ENCODE measurements at regions not wholly inside any gene's neighbourhood (a gene's known extent, or its start where the extent isn't known, plus 50 kb on each side); places are given as distances from the start of the nearest gene placed in this dataset.

DNA sequence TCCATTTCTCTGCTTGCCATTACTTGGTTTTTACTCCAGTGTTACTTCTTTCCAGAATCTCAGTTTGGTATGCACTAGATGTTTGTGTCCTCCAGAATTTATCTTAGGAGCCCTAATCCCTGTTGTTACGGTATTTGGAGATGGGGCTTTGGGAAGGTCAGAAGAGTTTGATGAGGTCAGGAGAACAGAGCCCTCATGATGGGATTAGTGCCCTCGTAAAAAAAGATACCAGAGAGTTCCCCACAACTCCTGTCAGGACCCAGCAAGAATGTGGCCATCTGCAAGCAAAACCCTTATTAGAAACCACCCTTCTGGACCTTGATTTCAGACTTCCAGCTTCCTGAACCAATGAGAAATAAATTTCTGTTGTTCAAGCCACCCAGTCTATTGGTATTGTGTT is 98.0 kb downstream of the ADAMTS1 start:
- H3K4me3 Mint-ChIP-seq (ENCODE audit: unreplicated experiment), result no peak overlapping the region
- no peaks in the 10 kb centered on the region for H3K9me3 Mint-ChIP-seq (ENCODE audit: unreplicated experiment)
- H3K36me3 Mint-ChIP-seq (ENCODE audit: low read depth, unreplicated experiment), result no peaks in the 10 kb centered on the region
- TF ChIP-seq, protein P1, sequence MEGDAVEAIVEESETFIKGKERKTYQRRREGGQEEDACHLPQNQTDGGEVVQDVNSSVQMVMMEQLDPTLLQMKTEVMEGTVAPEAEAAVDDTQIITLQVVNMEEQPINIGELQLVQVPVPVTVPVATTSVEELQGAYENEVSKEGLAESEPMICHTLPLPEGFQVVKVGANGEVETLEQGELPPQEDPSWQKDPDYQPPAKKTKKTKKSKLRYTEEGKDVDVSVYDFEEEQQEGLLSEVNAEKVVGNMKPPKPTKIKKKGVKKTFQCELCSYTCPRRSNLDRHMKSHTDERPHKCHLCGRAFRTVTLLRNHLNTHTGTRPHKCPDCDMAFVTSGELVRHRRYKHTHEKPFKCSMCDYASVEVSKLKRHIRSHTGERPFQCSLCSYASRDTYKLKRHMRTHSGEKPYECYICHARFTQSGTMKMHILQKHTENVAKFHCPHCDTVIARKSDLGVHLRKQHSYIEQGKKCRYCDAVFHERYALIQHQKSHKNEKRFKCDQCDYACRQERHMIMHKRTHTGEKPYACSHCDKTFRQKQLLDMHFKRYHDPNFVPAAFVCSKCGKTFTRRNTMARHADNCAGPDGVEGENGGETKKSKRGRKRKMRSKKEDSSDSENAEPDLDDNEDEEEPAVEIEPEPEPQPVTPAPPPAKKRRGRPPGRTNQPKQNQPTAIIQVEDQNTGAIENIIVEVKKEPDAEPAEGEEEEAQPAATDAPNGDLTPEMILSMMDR (IDR thresholded peaks at IDR 0.05; ENCODE audit: unreplicated experiment), result no peak
- no peak for DNase-seq (ENCODE audit: low spot score)
- no peaks in the 10 kb centered on the region for H3K4me1 Mint-ChIP-seq (ENCODE audit: unreplicated experiment)
- no peaks in the 10 kb centered on the region for H3K27me3 Mint-ChIP-seq (ENCODE audit: unreplicated experiment)
- no peak overlapping the region for H3K27ac Mint-ChIP-seq (ENCODE audit: unreplicated experiment)

DNA sequence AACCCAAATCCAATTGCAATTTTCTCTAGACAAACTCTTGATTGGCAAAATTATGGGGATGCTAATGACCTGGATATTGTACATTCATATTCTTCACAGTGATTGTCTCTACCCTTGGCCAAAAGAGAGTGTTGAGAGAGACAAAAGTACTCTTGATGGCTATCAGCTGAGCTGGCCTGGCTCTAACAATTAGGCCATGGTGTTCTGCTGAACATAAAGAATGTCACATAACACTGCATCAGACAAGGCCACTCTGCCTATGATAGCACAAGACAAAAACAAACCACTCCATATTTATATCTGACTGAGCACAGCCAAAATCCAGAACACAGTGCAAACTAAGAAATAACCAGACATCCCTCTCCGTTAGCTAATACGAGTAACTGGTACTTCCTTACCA is 101.7 kb downstream of the ADAMTS1 start:
- no peak overlapping the region for H3K4me3 Mint-ChIP-seq (ENCODE audit: unreplicated experiment)
- DNase-seq (ENCODE audit: low spot score), result no peak
- H3K27ac Mint-ChIP-seq (ENCODE audit: unreplicated experiment), result no peak overlapping the region
- no peaks in the 10 kb centered on the region for H3K36me3 Mint-ChIP-seq (ENCODE audit: low read depth, unreplicated experiment)
- no peaks in the 10 kb centered on the region for H3K27me3 Mint-ChIP-seq (ENCODE audit: unreplicated experiment)
- no peaks in the 10 kb centered on the region for H3K9me3 Mint-ChIP-seq (ENCODE audit: unreplicated experiment)
- no peaks in the 10 kb centered on the region for H3K4me1 Mint-ChIP-seq (ENCODE audit: unreplicated experiment)
- TF ChIP-seq, protein P1 (IDR thresholded peaks at IDR 0.05; ENCODE audit: unreplicated experiment), result no peak

DNA sequence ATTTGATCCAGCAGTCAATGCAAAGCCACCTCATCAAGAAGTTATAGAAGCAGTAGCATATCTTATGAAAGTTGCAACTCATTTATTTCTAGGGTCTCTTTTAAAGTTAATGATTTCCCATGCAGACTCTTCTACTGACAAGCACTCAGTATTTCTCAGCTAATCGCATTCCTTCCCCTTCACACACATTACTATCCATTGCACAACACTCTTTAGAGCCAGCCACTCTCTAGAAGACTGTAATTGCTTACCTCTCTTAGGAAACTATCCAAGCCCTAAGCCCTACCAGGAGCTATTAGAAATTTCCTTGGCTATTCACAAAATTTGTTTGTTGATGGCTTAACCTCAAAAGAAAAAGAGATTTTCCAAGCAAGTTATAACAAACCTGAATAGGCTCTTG is 106.0 kb downstream of the ADAMTS1 start:
- Mint-ChIP-seq H3K36me3 (ENCODE audit: low read depth, unreplicated experiment) (no peaks in the 10 kb centered on the region), H3K9me3 (ENCODE audit: unreplicated experiment) (no peaks in the 10 kb centered on the region), H3K27me3 (ENCODE audit: unreplicated experiment) (peaks cover 2% of the 10 kb centered on the region), H3K27ac (ENCODE audit: unreplicated experiment) (no peak overlapping the region), H3K4me3 (ENCODE audit: unreplicated experiment) (no peak overlapping the region), H3K4me1 (ENCODE audit: unreplicated experiment) (peaks cover 25% of the 10 kb centered on the region)
- no peak for DNase-seq (ENCODE audit: low spot score)
- TF ChIP-seq, protein P1 (IDR thresholded peaks at IDR 0.05; ENCODE audit: unreplicated experiment), result no peak

DNA sequence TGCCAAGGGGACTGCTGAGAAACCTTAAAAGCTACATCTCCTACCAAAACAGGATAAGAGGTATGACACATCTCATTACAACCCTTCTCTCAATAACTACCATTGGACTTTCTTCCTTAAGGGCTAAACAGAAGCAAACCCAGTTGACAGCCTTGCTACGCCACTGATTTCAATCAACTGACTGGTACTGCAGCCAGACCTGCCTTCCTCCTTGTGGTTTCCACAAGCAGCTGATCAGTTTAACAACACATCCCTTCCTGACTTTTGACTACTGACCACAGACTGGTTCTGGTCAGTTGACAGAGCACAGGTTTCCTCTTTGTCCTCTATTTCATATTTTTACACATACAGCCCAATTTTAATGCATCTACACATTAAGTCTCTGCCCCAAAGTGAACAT is 108.8 kb downstream of the ADAMTS1 start:
- Mint-ChIP-seq H3K27ac (ENCODE audit: unreplicated experiment) (no peak overlapping the region), H3K36me3 (ENCODE audit: low read depth, unreplicated experiment) (no peaks in the 10 kb centered on the region), H3K9me3 (ENCODE audit: unreplicated experiment) (no peaks in the 10 kb centered on the region), H3K4me3 (ENCODE audit: unreplicated experiment) (no peak overlapping the region), H3K4me1 (ENCODE audit: unreplicated experiment) (peaks cover 27% of the 10 kb centered on the region), H3K27me3 (ENCODE audit: unreplicated experiment) (peaks cover 2% of the 10 kb centered on the region)
- TF ChIP-seq, protein P1 (IDR thresholded peaks at IDR 0.05; ENCODE audit: unreplicated experiment), result no peak
- DNase-seq (ENCODE audit: low spot score), result no peak

DNA sequence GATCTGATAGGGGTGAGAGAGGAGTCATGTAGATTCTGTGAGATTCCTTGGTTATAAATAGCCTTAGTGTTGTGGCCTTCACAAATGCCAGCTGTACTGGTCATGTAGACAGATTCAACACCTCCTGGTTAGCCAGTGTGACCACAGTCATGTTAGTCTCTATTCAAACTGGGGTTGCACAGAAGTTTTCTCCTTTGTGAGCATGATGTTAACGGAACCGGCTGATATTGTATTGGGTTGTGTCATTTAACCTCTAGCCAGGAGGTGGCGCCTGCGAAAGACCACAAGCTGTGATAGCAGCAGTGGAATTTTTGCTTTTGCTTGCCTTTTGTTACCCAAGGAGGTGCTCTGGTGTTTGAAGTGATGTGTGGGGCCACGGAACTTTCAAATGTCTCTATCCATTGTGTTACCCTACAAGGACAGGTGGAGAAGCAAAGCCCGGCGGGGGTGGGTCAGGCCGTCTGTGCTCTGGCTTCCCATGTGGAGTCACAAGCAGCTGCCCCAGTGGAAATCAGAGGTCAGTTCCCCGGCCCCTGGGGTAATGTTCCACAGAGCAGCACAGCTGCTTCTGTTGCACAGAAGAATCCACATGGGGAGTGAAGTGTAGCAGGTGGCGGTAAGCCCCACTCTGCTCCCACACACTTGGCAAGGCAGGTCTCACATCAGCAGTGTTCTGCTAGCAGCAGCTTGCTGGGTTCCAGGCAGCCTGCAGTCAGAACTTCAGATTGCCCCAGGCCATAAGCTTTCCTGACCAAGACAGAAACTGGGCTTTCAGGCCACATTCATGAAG is 112.6 kb downstream of the ADAMTS1 start:
- Mint-ChIP-seq H3K4me3 (ENCODE audit: unreplicated experiment) (no peak overlapping the region), H3K4me1 (ENCODE audit: unreplicated experiment) (peaks cover 27% of the 10 kb centered on the region), H3K36me3 (ENCODE audit: low read depth, unreplicated experiment) (no peaks in the 10 kb centered on the region), H3K27ac (ENCODE audit: unreplicated experiment) (no peak overlapping the region), H3K9me3 (ENCODE audit: unreplicated experiment) (no peaks in the 10 kb centered on the region), H3K27me3 (ENCODE audit: unreplicated experiment) (peaks cover 2% of the 10 kb centered on the region)
- DNase-seq (ENCODE audit: low spot score), result peak; percentile 68
- TF ChIP-seq, protein P1 (IDR thresholded peaks at IDR 0.05; ENCODE audit: unreplicated experiment), result peak; percentile 59
